SK-N-SH treated with all-trans-retinoic acid at 6 μM for 48 hours (cell line): ENCODE measurements at regions not wholly inside any gene's neighbourhood (a gene's known extent, or its start where the extent isn't known, plus 50 kb on each side); places are given as distances from the start of the nearest gene placed in this dataset.

ENCODE experiments used
- ATAC-seq: fragments of 200-7000 bp; cut with Tn5 transposase; 3 replicates; pipeline ENCODE4 v1.9.1; 2020; ENCODE audit warnings: mild to moderate bottlenecking, moderate library complexity
- ARNTL ChIP-seq: fragments of 450-650 bp; formaldehyde crosslinking; IDR thresholded peaks from 2 replicates; pipeline ENCODE4 v1.5.0; 2020; ENCODE audit warnings: low read depth, mild to moderate bottlenecking, moderate library complexity, borderline replicate concordance
- BACH2 ChIP-seq: fragments of 250-450 bp; sonication (Bioruptor Pico); IDR thresholded peaks from 2 replicates; pipeline ENCODE4 v1.9.0; 2021; ENCODE audit warnings: mild to moderate bottlenecking, borderline replicate concordance
- CREB5 ChIP-seq: fragments of 250-450 bp; sonication (Bioruptor Pico); IDR thresholded peaks from 2 replicates; pipeline ENCODE4 v1.5.1; 2020; ENCODE audit warnings: low read depth, mild to moderate bottlenecking, moderate library complexity
- CSDC2 ChIP-seq: fragments of 250-450 bp; sonication (Bioruptor Pico); IDR thresholded peaks from 2 replicates; pipeline ENCODE4 v1.5.0; 2020; ENCODE audit warnings: mild to moderate bottlenecking, moderate library complexity
- GLIS3 ChIP-seq: fragments of 250-450 bp; sonication (Bioruptor Pico); IDR thresholded peaks from 2 replicates; pipeline ENCODE4 v1.5.0; 2020; ENCODE audit warnings: mild to moderate bottlenecking, moderate library complexity
- ISL1 ChIP-seq: fragments of 250-450 bp; sonication (Bioruptor Pico); IDR thresholded peaks from 2 replicates; pipeline ENCODE4 v2.1.2; 2022; ENCODE audit warnings: mild to moderate bottlenecking, moderate library complexity
- OSR1 ChIP-seq: fragments of 250-450 bp; sonication (Bioruptor Pico); IDR thresholded peaks from 2 replicates; pipeline ENCODE4 v1.8.0; 2022; ENCODE audit warnings: moderate library complexity, mild to moderate bottlenecking, inconsistent platforms
- PATZ1 ChIP-seq: fragments of 250-450 bp; sonication (Bioruptor Pico); IDR thresholded peaks from 2 replicates; pipeline ENCODE4 v1.8.0; 2020; ENCODE audit warnings: mild to moderate bottlenecking, moderate library complexity, borderline replicate concordance
- PPARA ChIP-seq: fragments of 250-450 bp; sonication (Bioruptor Pico); IDR thresholded peaks from 2 replicates; pipeline ENCODE4 v1.5.0; 2020; ENCODE audit warnings: mild to moderate bottlenecking, borderline replicate concordance
- RARB ChIP-seq: fragments of 250-450 bp; sonication (Bioruptor Pico); IDR thresholded peaks from 2 replicates; pipeline ENCODE4 v1.8.0; 2021; ENCODE audit warnings: mild to moderate bottlenecking, moderate library complexity
- SNAI2 ChIP-seq: fragments of 250-450 bp; sonication (Bioruptor Pico); IDR thresholded peaks from 2 replicates; pipeline ENCODE4 v1.5.0; 2020; ENCODE audit warnings: mild to moderate bottlenecking, moderate library complexity
- TCF4 ChIP-seq: fragments of 250-450 bp; sonication (Bioruptor Pico); IDR thresholded peaks from 2 replicates; pipeline ENCODE4 v1.8.0; 2021; ENCODE audit warnings: mild to moderate bottlenecking, moderate library complexity, borderline replicate concordance
- TOX ChIP-seq: fragments of 250-450 bp; sonication (Bioruptor Pico); IDR thresholded peaks from 2 replicates; pipeline ENCODE4 v1.8.0; 2021; ENCODE audit warnings: mild to moderate bottlenecking, moderate library complexity, borderline replicate concordance
- TSHZ2 ChIP-seq: fragments of 250-450 bp; sonication (Bioruptor Pico); IDR thresholded peaks from 2 replicates; pipeline ENCODE4 v1.5.0; 2020; ENCODE audit warnings: mild to moderate bottlenecking, moderate library complexity
- ZC3H10 ChIP-seq: fragments of 250-450 bp; sonication (Bioruptor Pico); IDR thresholded peaks from 2 replicates; pipeline ENCODE4 v1.5.1; 2021; ENCODE audit warnings: mild to moderate bottlenecking, moderate library complexity
- ZFP3 ChIP-seq: fragments of 250-450 bp; sonication (Bioruptor Pico); IDR thresholded peaks from 2 replicates; pipeline ENCODE4 v1.5.0; 2020; ENCODE audit warnings: mild to moderate bottlenecking, moderate library complexity
- ZFP30 ChIP-seq: fragments of 450-650 bp; formaldehyde crosslinking; IDR thresholded peaks from 2 replicates; pipeline ENCODE4 v1.5.0; 2022; ENCODE audit warnings: mild to moderate bottlenecking, moderate library complexity
- ZNF565 ChIP-seq: fragments of 450-650 bp; formaldehyde crosslinking; conservative IDR thresholded peaks from 2 replicates; pipeline ENCODE4 v1.5.0; 2020; ENCODE audit warnings: low read depth, mild to moderate bottlenecking, moderate library complexity
- ZNF70 ChIP-seq: fragments of 450-650 bp; formaldehyde crosslinking; IDR thresholded peaks from 2 replicates; pipeline ENCODE4 v1.5.0; 2020; ENCODE audit warnings: mild to moderate bottlenecking, moderate library complexity
- ZNF8 ChIP-seq: fragments of 450-650 bp; formaldehyde crosslinking; IDR thresholded peaks from 2 replicates; pipeline ENCODE4 v1.5.0; 2020; ENCODE audit warnings: mild to moderate bottlenecking, moderate library complexity
- TF ChIP-seq, protein P1 (sequence below): fragments of 250-450 bp; sonication (Bioruptor Pico); IDR thresholded peaks from 2 replicates; pipeline ENCODE4 v1.5.1; 2021; ENCODE audit warnings: mild to moderate bottlenecking, moderate library complexity

DNA sequence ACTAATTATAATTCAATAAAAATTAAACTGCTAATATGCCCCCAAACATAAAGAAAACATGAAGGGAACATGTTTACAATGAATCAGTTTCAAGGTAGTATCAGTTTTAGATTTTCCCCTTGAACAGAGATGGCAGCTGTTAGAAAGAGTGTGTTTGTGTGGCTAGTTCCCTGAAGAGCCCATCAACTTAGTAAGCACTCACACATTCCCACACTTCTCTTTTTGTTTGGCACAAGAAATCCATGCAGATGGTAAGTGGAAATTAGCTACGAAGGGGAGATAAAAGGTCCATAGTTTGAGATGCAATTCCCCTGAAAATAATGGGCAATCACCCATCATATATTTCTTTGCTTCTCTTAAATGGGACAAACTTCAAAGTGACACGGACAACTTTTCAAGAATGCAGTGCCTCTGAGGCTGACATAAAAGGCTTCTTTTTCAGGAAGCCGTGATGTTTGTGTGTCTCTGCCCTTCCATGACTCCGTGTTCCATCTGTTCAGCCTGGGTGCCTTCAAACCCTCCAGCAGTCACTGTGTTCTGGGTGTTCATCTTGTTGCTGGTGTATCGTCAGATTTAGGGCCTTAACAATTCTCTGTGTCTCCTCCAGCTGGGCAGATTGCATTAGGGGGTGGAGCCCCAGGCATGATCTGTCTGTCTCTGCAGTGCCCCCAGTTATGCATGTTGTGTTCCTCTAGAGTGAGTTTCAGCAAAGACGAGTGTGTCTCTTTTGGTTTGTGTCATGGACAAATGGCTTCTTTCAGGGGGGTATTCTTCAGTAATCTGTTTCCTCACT is 259.5 kb upstream of the NPY start:
- no peak for ATAC-seq
- TF ChIP-seq ZC3H10 (CRISPR knock-in tag) (no peak), ZFP30 (CRISPR knock-in tag) (no peak)

- no peak for ATAC-seq
- TF ChIP-seq ARNTL (CRISPR knock-in tag) (no peak), GLIS3 (CRISPR knock-in tag) (no peak), BACH2 (CRISPR knock-in tag) (no peak), ZC3H10 (CRISPR knock-in tag) (no peak), PATZ1 (no peak), CREB5 (no peak), OSR1 (CRISPR knock-in tag) (no peak)
Observed at GRCh38 chr7:24025094-24025493, 258.9 kb upstream of the NPY start.

- no peak for TF ChIP-seq ZNF565 (CRISPR knock-in tag)
- TF ChIP-seq CREB5 = no peak
- TF ChIP-seq, all 23 proteins: peak for 0
- no peak for ATAC-seq
Observed at GRCh38 chr7:24025765-24026164, 258.2 kb upstream of the NPY start.

- ATAC-seq = no peak
- TF ChIP-seq ZNF565 (CRISPR knock-in tag) (no peak), PPARA (CRISPR knock-in tag) (no peak), CSDC2 (CRISPR knock-in tag) (no peak), ZFP30 (CRISPR knock-in tag) (no peak), TSHZ2 (no peak), CREB5 (no peak), ZNF8 (CRISPR knock-in tag) (no peak), ARNTL (CRISPR knock-in tag) (no peak), GLIS3 (CRISPR knock-in tag) (no peak), SNAI2 (CRISPR knock-in tag) (no peak), BACH2 (CRISPR knock-in tag) (no peak), ZFP3 (CRISPR knock-in tag) (no peak), TOX (no peak), RARB (CRISPR knock-in tag) (no peak), ISL1 (no peak), TCF4 (CRISPR knock-in tag) (no peak), ZNF70 (CRISPR knock-in tag) (no peak)
- TF ChIP-seq, protein P1, sequence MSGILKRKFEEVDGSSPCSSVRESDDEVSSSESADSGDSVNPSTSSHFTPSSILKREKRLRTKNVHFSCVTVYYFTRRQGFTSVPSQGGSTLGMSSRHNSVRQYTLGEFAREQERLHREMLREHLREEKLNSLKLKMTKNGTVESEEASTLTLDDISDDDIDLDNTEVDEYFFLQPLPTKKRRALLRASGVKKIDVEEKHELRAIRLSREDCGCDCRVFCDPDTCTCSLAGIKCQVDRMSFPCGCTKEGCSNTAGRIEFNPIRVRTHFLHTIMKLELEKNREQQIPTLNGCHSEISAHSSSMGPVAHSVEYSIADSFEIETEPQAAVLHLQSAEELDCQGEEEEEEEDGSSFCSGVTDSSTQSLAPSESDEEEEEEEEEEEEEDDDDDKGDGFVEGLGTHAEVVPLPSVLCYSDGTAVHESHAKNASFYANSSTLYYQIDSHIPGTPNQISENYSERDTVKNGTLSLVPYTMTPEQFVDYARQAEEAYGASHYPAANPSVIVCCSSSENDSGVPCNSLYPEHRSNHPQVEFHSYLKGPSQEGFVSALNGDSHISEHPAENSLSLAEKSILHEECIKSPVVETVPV = no peak
Observed at GRCh38 chr7:24026351-24026750, 257.6 kb upstream of the NPY start.
